ENCODE measurements at regions not wholly inside any gene's neighbourhood (a gene's known extent, or its start where the extent isn't known, plus 50 kb on each side); places are given as distances from the start of the nearest gene placed in this dataset.
"Not testable (repeated sequence)": the region's sequence is repeated elsewhere in the genome, so short reads cannot be mapped to it uniquely, and the experiment has no call there.

GRCh38 chr7:41391818-41392217 lies 311.1 kb downstream of the INHBA start:
- Histone ChIP-seq H3K9me2 (replicated peaks; ENCODE audit: insufficient read depth, low read length) (no peaks in the 10 kb centered on the region), H2AFZ (ENCODE audit: low read length) (no peak overlapping the region), H3K27ac (ENCODE audit: low read length) (no peak overlapping the region), H3K79me2 (ENCODE audit: low read length) (no peaks in the 10 kb centered on the region), H4K20me1 (ENCODE audit: insufficient read depth, low read depth, low read length) (no peaks in the 10 kb centered on the region), H3K4me2 (ENCODE audit: low read depth, low read length, poor library complexity, severe bottlenecking) (no peak overlapping the region), H3K27me3 (ENCODE audit: low read length) (no peaks in the 10 kb centered on the region), H3K4me3 (ENCODE audit: low read length) (no peak overlapping the region), H3K9me3 (ENCODE audit: low read length) (no peaks in the 10 kb centered on the region), H3K9ac (ENCODE audit: low read length) (no peak overlapping the region), H3K4me1 (ENCODE audit: low read length) (no peaks in the 10 kb centered on the region), H3K36me3 (ENCODE audit: insufficient read depth, low read length) (no peaks in the 10 kb centered on the region)
- no peak for DNase-seq

- not testable (repeated sequence) for H3K4me2 ChIP-seq (ENCODE audit: low read depth, low read length, poor library complexity, severe bottlenecking); H3K9me3 ChIP-seq (ENCODE audit: low read length); H3K4me1 ChIP-seq (ENCODE audit: low read length); H3K27me3 ChIP-seq (ENCODE audit: low read length); DNase-seq; H3K36me3 ChIP-seq (ENCODE audit: insufficient read depth, low read length); H4K20me1 ChIP-seq (ENCODE audit: insufficient read depth, low read depth, low read length); H3K9me2 ChIP-seq (replicated peaks; ENCODE audit: insufficient read depth, low read length); H2AFZ ChIP-seq (ENCODE audit: low read length); H3K79me2 ChIP-seq (ENCODE audit: low read length); H3K4me3 ChIP-seq (ENCODE audit: low read length); H3K9ac ChIP-seq (ENCODE audit: low read length); H3K27ac ChIP-seq (ENCODE audit: low read length)
These were observed 314.0 kb downstream of the INHBA start for GRCh38 chr7:41388933-41389332.

- Histone ChIP-seq H2AFZ (ENCODE audit: low read length) (no peak overlapping the region), H3K27ac (ENCODE audit: low read length) (no peak overlapping the region), H3K9me3 (ENCODE audit: low read length) (no peaks in the 10 kb centered on the region), H3K4me1 (ENCODE audit: low read length) (no peaks in the 10 kb centered on the region), H4K20me1 (ENCODE audit: insufficient read depth, low read depth, low read length) (no peaks in the 10 kb centered on the region), H3K4me3 (ENCODE audit: low read length) (no peak overlapping the region), H3K36me3 (ENCODE audit: insufficient read depth, low read length) (no peaks in the 10 kb centered on the region), H3K27me3 (ENCODE audit: low read length) (no peaks in the 10 kb centered on the region), H3K9me2 (replicated peaks; ENCODE audit: insufficient read depth, low read length) (no peaks in the 10 kb centered on the region), H3K9ac (ENCODE audit: low read length) (no peak overlapping the region), H3K4me2 (ENCODE audit: low read depth, low read length, poor library complexity, severe bottlenecking) (no peak overlapping the region), H3K79me2 (ENCODE audit: low read length) (no peaks in the 10 kb centered on the region)
- no peak for DNase-seq
These were observed 316.9 kb downstream of the INHBA start for GRCh38 chr7:41385996-41386395.

- no peak for DNase-seq
- Histone ChIP-seq H3K9ac (ENCODE audit: low read length) (no peak overlapping the region), H3K36me3 (ENCODE audit: insufficient read depth, low read length) (no peaks in the 10 kb centered on the region), H3K79me2 (ENCODE audit: low read length) (no peaks in the 10 kb centered on the region), H3K4me3 (ENCODE audit: low read length) (no peak overlapping the region), H2AFZ (ENCODE audit: low read length) (no peak overlapping the region), H4K20me1 (ENCODE audit: insufficient read depth, low read depth, low read length) (no peaks in the 10 kb centered on the region), H3K4me2 (ENCODE audit: low read depth, low read length, poor library complexity, severe bottlenecking) (no peak overlapping the region), H3K4me1 (ENCODE audit: low read length) (no peaks in the 10 kb centered on the region), H3K9me2 (replicated peaks; ENCODE audit: insufficient read depth, low read length) (no peaks in the 10 kb centered on the region), H3K27ac (ENCODE audit: low read length) (no peak overlapping the region), H3K27me3 (ENCODE audit: low read length) (no peaks in the 10 kb centered on the region), H3K9me3 (ENCODE audit: low read length) (no peaks in the 10 kb centered on the region)
These were observed 318.5 kb downstream of the INHBA start for GRCh38 chr7:41384418-41384817.

- no peaks in the 10 kb centered on the region for H3K9me3 ChIP-seq (ENCODE audit: low read length)
These were observed 319.3 kb downstream of the INHBA start for GRCh38 chr7:41383596-41383995.

GRCh38 chr7:41378156-41378555 lies 324.7 kb downstream of the INHBA start:
- no peaks in the 10 kb centered on the region for H4K20me1 ChIP-seq (ENCODE audit: insufficient read depth, low read depth, low read length)
- no peak overlapping the region for H2AFZ ChIP-seq (ENCODE audit: low read length)
- no peak overlapping the region for H3K4me2 ChIP-seq (ENCODE audit: low read depth, low read length, poor library complexity, severe bottlenecking)
- DNase-seq, result no peak
- no peaks in the 10 kb centered on the region for H3K9me3 ChIP-seq (ENCODE audit: low read length)
- no peak overlapping the region for H3K4me3 ChIP-seq (ENCODE audit: low read length)
- H3K4me1 ChIP-seq (ENCODE audit: low read length), result no peaks in the 10 kb centered on the region
- H3K79me2 ChIP-seq (ENCODE audit: low read length), result no peaks in the 10 kb centered on the region
- H3K36me3 ChIP-seq (ENCODE audit: insufficient read depth, low read length), result no peaks in the 10 kb centered on the region
- H3K27me3 ChIP-seq (ENCODE audit: low read length), result no peaks in the 10 kb centered on the region
- H3K9ac ChIP-seq (ENCODE audit: low read length), result no peak overlapping the region
- peaks cover 6% of the 10 kb centered on the region; the same call in 1 of the 2 replicates for H3K9me2 ChIP-seq (replicated peaks; ENCODE audit: insufficient read depth, low read length)
- H3K27ac ChIP-seq (ENCODE audit: low read length), result no peak overlapping the region

More at GRCh38 chr7:41383596-41383995, 319.3 kb downstream of the INHBA start:
- H3K36me3 ChIP-seq (ENCODE audit: insufficient read depth, low read length), result no peaks in the 10 kb centered on the region
- no peaks in the 10 kb centered on the region for H3K27me3 ChIP-seq (ENCODE audit: low read length)
- H3K4me3 ChIP-seq (ENCODE audit: low read length), result no peak overlapping the region
- no peak overlapping the region for H2AFZ ChIP-seq (ENCODE audit: low read length)
- H3K4me2 ChIP-seq (ENCODE audit: low read depth, low read length, poor library complexity, severe bottlenecking), result no peak overlapping the region
- H3K4me1 ChIP-seq (ENCODE audit: low read length), result no peaks in the 10 kb centered on the region
- no peaks in the 10 kb centered on the region for H4K20me1 ChIP-seq (ENCODE audit: insufficient read depth, low read depth, low read length)
- no peak overlapping the region for H3K27ac ChIP-seq (ENCODE audit: low read length)
- H3K9me2 ChIP-seq (replicated peaks; ENCODE audit: insufficient read depth, low read length), result peaks cover 3% of the 10 kb centered on the region; the same call in 1 of the 2 replicates
- H3K79me2 ChIP-seq (ENCODE audit: low read length), result no peaks in the 10 kb centered on the region
- no peak overlapping the region for H3K9ac ChIP-seq (ENCODE audit: low read length)
- DNase-seq, result no peak

GRCh38 chr7:41375582-41375981 lies 327.3 kb downstream of the INHBA start:
- no peaks in the 10 kb centered on the region for H4K20me1 ChIP-seq (ENCODE audit: insufficient read depth, low read depth, low read length)
- no peaks in the 10 kb centered on the region for H3K36me3 ChIP-seq (ENCODE audit: insufficient read depth, low read length)
- no peaks in the 10 kb centered on the region; the same call in 1 of the 2 replicates for H3K9me3 ChIP-seq (ENCODE audit: low read length)
- H3K4me3 ChIP-seq (ENCODE audit: low read length), result no peak overlapping the region
- H3K79me2 ChIP-seq (ENCODE audit: low read length), result no peaks in the 10 kb centered on the region
- no peaks in the 10 kb centered on the region for H3K27me3 ChIP-seq (ENCODE audit: low read length)
- no peak overlapping the region for H2AFZ ChIP-seq (ENCODE audit: low read length)
- H3K4me2 ChIP-seq (ENCODE audit: low read depth, low read length, poor library complexity, severe bottlenecking), result no peak overlapping the region
- no peaks in the 10 kb centered on the region for H3K4me1 ChIP-seq (ENCODE audit: low read length)
- H3K27ac ChIP-seq (ENCODE audit: low read length), result no peak overlapping the region
- H3K9me2 ChIP-seq (replicated peaks; ENCODE audit: insufficient read depth, low read length), result peaks cover 6% of the 10 kb centered on the region; the same call in 1 of the 2 replicates
- no peak for DNase-seq
- no peak overlapping the region for H3K9ac ChIP-seq (ENCODE audit: low read length)

- no peak overlapping the region for H3K4me2 ChIP-seq (ENCODE audit: low read depth, low read length, poor library complexity, severe bottlenecking)
- H4K20me1 ChIP-seq (ENCODE audit: insufficient read depth, low read depth, low read length), result no peaks in the 10 kb centered on the region
These were observed 328.6 kb downstream of the INHBA start for GRCh38 chr7:41374150-41374848.

More at GRCh38 chr7:41374150-41374848, 328.6 kb downstream of the INHBA start:
- Histone ChIP-seq H3K27ac (ENCODE audit: low read length) (no peak overlapping the region), H3K4me1 (ENCODE audit: low read length) (no peaks in the 10 kb centered on the region), H2AFZ (ENCODE audit: low read length) (no peak overlapping the region), H3K36me3 (ENCODE audit: insufficient read depth, low read length) (no peaks in the 10 kb centered on the region), H3K4me3 (ENCODE audit: low read length) (no peak overlapping the region), H3K9ac (ENCODE audit: low read length) (no peak overlapping the region), H3K9me3 (ENCODE audit: low read length) (peaks cover 5% of the 10 kb centered on the region; the same call in 1 of the 2 replicates), H3K9me2 (replicated peaks; ENCODE audit: insufficient read depth, low read length) (peaks cover 6% of the 10 kb centered on the region; the same call in 1 of the 2 replicates), H3K27me3 (ENCODE audit: low read length) (no peaks in the 10 kb centered on the region), H3K79me2 (ENCODE audit: low read length) (no peaks in the 10 kb centered on the region)
- DNase-seq, result no peak
